22Rv1 (cell line): ENCODE measurements at regions not wholly inside any gene's neighbourhood (a gene's known extent, or its start where the extent isn't known, plus 50 kb on each side); places are given as distances from the start of the nearest gene placed in this dataset.

ENCODE experiments used
- CTCF ChIP-seq: fragments of 450-650 bp; IDR thresholded peaks from 2 replicates; pipeline ENCODE4 v1.5.1; 2017; ENCODE audit warnings: mild to moderate bottlenecking
- ZFX ChIP-seq: fragments of 450-650 bp; IDR thresholded peaks from 2 replicates; pipeline ENCODE4 v1.6.1; 2017; ENCODE audit warnings: antibody characterized with exemption, borderline replicate concordance

- TF ChIP-seq CTCF, result no peak
- TF ChIP-seq ZFX, result no peak
Measured at GRCh38 chr2:43115881-43116280, 110.5 kb downstream of the ZFP36L2 start.
